ENCODE measurements at regions not wholly inside any gene's neighbourhood (a gene's known extent, or its start where the extent isn't known, plus 50 kb on each side); places are given as distances from the start of the nearest gene placed in this dataset.

GRCh38 chr1:228900099-228900885 is 165.0 kb downstream of the RHOU start:
- Histone ChIP-seq H3K4me1 (ENCODE audit: insufficient read depth, low read length) (peaks cover 92% of the 10 kb centered on the region), H2AFZ (ENCODE audit: low read length) (no peak overlapping the region), H4K20me1 (ENCODE audit: insufficient read depth, low read length) (no peaks in the 10 kb centered on the region), H3K9me3 (ENCODE audit: low read length) (no peaks in the 10 kb centered on the region), H3K27me3 (ENCODE audit: control insufficient read depth in 1 of 2, insufficient read depth in 2 of 2, low read length in 2 of 2) (no peaks in the 10 kb centered on the region; a peak in 1 of 5 replicates), H3K36me3 (replicated peaks in 1 of 2; ENCODE audit: control insufficient read depth in 1 of 2, insufficient read depth in 2 of 2, low read length in 2 of 2) (no peaks in the 10 kb centered on the region), H3K9ac (ENCODE audit: insufficient read depth, low read depth, low read length) (no peak overlapping the region), H3K4me2 (ENCODE audit: low read depth, low read length) (no peak overlapping the region), H3K4me3 (replicated peaks in 1 of 3; ENCODE audit: insufficient read depth in 1 of 3, low read depth in 2 of 3, low read length in 3 of 3) (no peak overlapping the region), H3K27ac (ENCODE audit: extremely low read length, insufficient read depth, low read length) (no peak overlapping the region), H3K79me2 (ENCODE audit: insufficient read depth, low read length) (no peaks in the 10 kb centered on the region)
- no TSS peak for BruUV-seq (replicated peaks)
- CTCF ChIA-PET (ENCODE audit: low intra/inter-chr PET ratio, low total read pairs), result no interaction called here
- POLR2A ChIA-PET, result interaction anchor here (1.4 to 1.8 kb wide), 2 partner anchors 62 to 64 kb away, joined by 4 to 6 read pairs; no protein-coding TSS in a partner anchor
- in situ Hi-C loops (cut with HindIII; ENCODE audit: extremely low pct_ligation_motif_present, low pct_unique_long_range_greater_than_20kb), result no loop called here
- 57% methylated on average over 8 of the region's 17 CpGs for WGBS (ENCODE audit: low lambda C conversion rate)
- ATAC-seq (no peak), DNase-seq (ENCODE audit: low spot score) (no peak), FAIRE-seq (no peak)
- intact Hi-C loops (cut with micrococcal nuclease; ENCODE audit: unreplicated experiment), result no loop called here
- no peak for TF ChIP-seq TBL1XR1 (IDR thresholded peaks at IDR 0.05; ENCODE audit: borderline replicate concordance, low read length, partially characterized antibody)
- no peak for TF ChIP-seq ZFP41 (CRISPR knock-in tag; IDR thresholded peaks at IDR 0.05; ENCODE audit: borderline replicate concordance)
- TF ChIP-seq ZNF543 (CRISPR knock-in tag; IDR thresholded peaks at IDR 0.05), result no peak
- no peak for TF ChIP-seq ATAD3A (CRISPR knock-in tag; IDR thresholded peaks at IDR 0.05)
- no peak for TF ChIP-seq FOXO4 (CRISPR knock-in tag; conservative IDR thresholded peaks at IDR 0.05)
- TF ChIP-seq ZBTB2 (CRISPR knock-in tag; IDR thresholded peaks at IDR 0.05; ENCODE audit: low read depth), result no peak
- no peak for TF ChIP-seq IRF1 (CRISPR knock-in tag; IDR thresholded peaks at IDR 0.05; ENCODE audit: low read depth)
- TF ChIP-seq ZNF781 (CRISPR knock-in tag; IDR thresholded peaks at IDR 0.05; ENCODE audit: borderline replicate concordance, not compliant biosample characterization), result no peak
- TF ChIP-seq ARNTL (CRISPR knock-in tag; IDR thresholded peaks at IDR 0.05), result no peak
- no peak for TF ChIP-seq PAWR (CRISPR knock-in tag; IDR thresholded peaks at IDR 0.05; ENCODE audit: borderline replicate concordance)
- no peak for TF ChIP-seq ETV5 (CRISPR knock-in tag; IDR thresholded peaks at IDR 0.05; ENCODE audit: borderline replicate concordance)
- no peak for TF ChIP-seq ZNF468 (CRISPR knock-in tag; IDR thresholded peaks at IDR 0.05)
- TF ChIP-seq YEATS4 (CRISPR knock-in tag; IDR thresholded peaks at IDR 0.05; ENCODE audit: borderline replicate concordance), result no peak
- no peak for TF ChIP-seq MYC (CRISPR knock-in tag; IDR thresholded peaks at IDR 0.05; ENCODE audit: borderline replicate concordance)
- TF ChIP-seq ZNF614 (CRISPR knock-in tag; IDR thresholded peaks at IDR 0.05; ENCODE audit: borderline replicate concordance), result no peak

Measured in HepG2 (cell line).